Stimulated activated CD8-positive, alpha-beta memory T cell treated with anti-CD3 and anti-CD28 coated beads, Interleukin-7, amount 100 ng/mL, for 24 hours (primary cell): ENCODE measurements at regions not wholly inside any gene's neighbourhood (a gene's known extent, or its start where the extent isn't known, plus 50 kb on each side); places are given as distances from the start of the nearest gene placed in this dataset.

Experiments used
- DNase-seq: peaks from one replicate; pipeline ENCODE4 v3.0.0-alpha.2; 2020; ENCODE audit warnings: low read depth

DNA sequence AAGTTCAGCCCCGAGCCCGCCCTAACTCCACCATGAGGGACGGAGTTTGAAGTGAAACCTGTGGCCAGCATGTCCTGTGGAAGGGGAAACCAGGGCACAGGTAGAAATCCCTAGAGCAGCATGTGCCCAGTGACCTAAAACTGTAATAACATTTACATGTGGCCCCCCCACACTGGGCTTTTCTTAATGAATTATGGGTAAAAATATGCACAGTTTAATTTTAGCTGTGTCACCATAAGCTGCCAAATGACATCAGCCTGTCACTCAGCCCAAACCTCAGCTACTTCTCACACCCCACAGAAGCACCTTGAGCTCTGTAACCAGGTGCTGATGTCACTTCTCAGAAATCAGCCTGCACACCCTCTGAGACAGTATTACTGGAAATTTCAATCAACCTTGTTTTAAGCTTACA, 50.0 kb upstream of the SLC19A1 start:
- peak; percentile 35 for DNase-seq

GRCh38 chr21:45592626-45593134, 50.4 kb upstream of the SLC19A1 start:
- no peak for DNase-seq

- DNase-seq: no peak
Observed at GRCh38 chr21:45593162-45594022, 50.1 kb upstream of the PCBP3 start.
